GM12878 (cell line): ENCODE measurements at regions not wholly inside any gene's neighbourhood (a gene's known extent, or its start where the extent isn't known, plus 50 kb on each side); places are given as distances from the start of the nearest gene placed in this dataset.

Experiments
- ATAC-seq: fragments of 200-7000 bp; cut with Tn5 transposase; 3 replicates; pipeline ENCODE4 v1.9.1; 2020; ENCODE audit warnings: mild to moderate bottlenecking, moderate library complexity
- BruUV-seq: library from RNA; stranded (reverse); fragments of 400-500 nt; replicated peaks from 2 replicates; lab custom pipeline; 2021; lab: Mats Ljungman, UMichigan
- CTCF ChIA-PET: fragments of 300-600 bp; sonication (Branson Sonifier 250); formaldehyde crosslinking; extraction: SDS; loops from one replicate; lab custom pipeline; 2021; ENCODE audit warnings: inconsistent platforms; lab: Yijun Ruan, JAX
- POLR2A ChIA-PET: fragments of 350-600 bp; formaldehyde crosslinking; extraction: SDS; loops from one replicate; lab custom pipeline; 2021; ENCODE audit warnings: inconsistent platforms; lab: Charles Lee
- RAD21 ChIA-PET: fragments of 300-600 bp; sonication (Branson Sonifier 250); formaldehyde crosslinking; loops from one replicate; lab custom pipeline; 2023; ENCODE audit warnings: antibody characterized with exemption; ENCODE audit not compliant: unreplicated experiment; lab: Charles Lee
- SMC1A ChIA-PET: fragments of 300-600 bp; sonication (Branson Sonifier 250); formaldehyde crosslinking; loops from one replicate; lab custom pipeline; 2023; ENCODE audit not compliant: unreplicated experiment, uncharacterized antibody; lab: Charles Lee
- DNase-seq: peaks from one replicate; pipeline ENCODE4 v3.0.0-alpha.2; 2011; ENCODE audit warnings: low read depth, low spot score
- FAIRE-seq: peaks from 3 replicates; lab custom pipeline; 2011; peaks lifted over from hg19 to GRCh38; lab: Jason Lieb, UNC
- H2AFZ ChIP-seq: 2 replicates; pipeline ENCODE4 v1.6.0; 2011; ENCODE audit warnings: low read depth, low read length, control low read depth; ENCODE audit not compliant: control insufficient read depth
- H3K27ac ChIP-seq: 2 replicates; pipeline ENCODE4 v1.5.1; 2011; ENCODE audit warnings: control low read depth; ENCODE audit not compliant: control insufficient read depth, insufficient read depth
- H3K27me3 ChIP-seq, 2 experiments: replicated peaks in 1 of 2; 2 replicates each; pipeline versions ENCODE4 v1.6.0 to v1.6.1; 2011; ENCODE audit warnings: low read length in 1 of 2; ENCODE audit not compliant: control insufficient read depth in 2 of 2, insufficient read depth in 2 of 2
- H3K36me3 ChIP-seq, 2 experiments: 2 replicates each; pipeline ENCODE4 v1.5.1; 2011; ENCODE audit warnings: low read length in 1 of 2; ENCODE audit not compliant: control insufficient read depth in 2 of 2, insufficient read depth in 2 of 2
- H3K4me1 ChIP-seq: 2 replicates; pipeline ENCODE4 v1.6.1; 2011; ENCODE audit warnings: mild to moderate bottlenecking, low read length, moderate library complexity, mixed read lengths; ENCODE audit not compliant: control insufficient read depth, insufficient read depth
- H3K4me2 ChIP-seq: 2 replicates; pipeline ENCODE4 v1.6.0; 2011; ENCODE audit warnings: control low read depth; ENCODE audit not compliant: control insufficient read depth, insufficient read depth
- H3K4me3 ChIP-seq: fragments of 200-600 bp; sonication (generic); 2 replicates; pipeline ENCODE4 v1.5.1; 2016
- H3K79me2 ChIP-seq: 2 replicates; pipeline ENCODE4 v1.6.0; 2011; ENCODE audit warnings: low read length; ENCODE audit not compliant: control insufficient read depth, insufficient read depth
- H3K9ac ChIP-seq: 2 replicates; pipeline ENCODE4 v1.8.0; 2011; ENCODE audit warnings: low read length, control low read depth, mixed read lengths; ENCODE audit not compliant: control insufficient read depth, insufficient read depth
- H3K9me3 ChIP-seq: replicated peaks from 3 replicates; pipeline ENCODE4 v1.5.1; 2011; ENCODE audit warnings: mild to moderate bottlenecking, low read length; ENCODE audit not compliant: control insufficient read depth, insufficient read depth
- H4K20me1 ChIP-seq: 2 replicates; pipeline ENCODE4 v1.6.0; 2011; ENCODE audit not compliant: control insufficient read depth, insufficient read depth
- BCLAF1 ChIP-seq: fragments of 450-650 bp; IDR thresholded peaks from 2 replicates; pipeline ENCODE4 v1.6.1; 2017; ENCODE audit warnings: antibody characterized with exemption, mild to moderate bottlenecking, moderate library complexity
- BHLHE40 ChIP-seq, 2 experiments: fragments of 450-650 bp in 1 of 2; IDR thresholded peaks; 2 replicates each; pipeline ENCODE4 v1.6.1; 2011 to 2017; ENCODE audit warnings: low read depth in 2 of 2, borderline replicate concordance in 1 of 2, improper control_type of control experiment in 1 of 2, low read length in 1 of 2, mild to moderate bottlenecking in 1 of 2
- BRCA1 ChIP-seq: IDR thresholded peaks from 2 replicates; pipeline ENCODE4 v1.6.1; 2011; ENCODE audit warnings: low read depth, low read length, improper control_type of control experiment
- EED ChIP-seq: sonication (generic); IDR thresholded peaks from 2 replicates; pipeline ENCODE4 v1.6.1; 2016; ENCODE audit warnings: antibody characterized with exemption, low read depth
- ELK1 ChIP-seq: IDR thresholded peaks from 2 replicates; pipeline ENCODE4 v1.6.1; 2012; ENCODE audit warnings: low read depth, low read length, improper control_type of control experiment
- HDAC6 ChIP-seq: fragments of 200-600 bp; sonication (generic); IDR thresholded peaks from one replicate; pipeline ENCODE4 v1.8.0; 2017; ENCODE audit warnings: antibody characterized with exemption; ENCODE audit not compliant: unreplicated experiment
- PAX8 ChIP-seq: fragments of 450-650 bp; IDR thresholded peaks from 2 replicates; pipeline ENCODE4 v1.6.1; 2017; ENCODE audit warnings: mild to moderate bottlenecking, moderate library complexity
- POLR2A ChIP-seq: IDR thresholded peaks from 2 replicates; pipeline ENCODE4 v1.6.1; 2011; ENCODE audit warnings: low read depth, mild to moderate bottlenecking, low read length
- RCOR1 ChIP-seq: conservative IDR thresholded peaks from 2 replicates; pipeline ENCODE4 v1.6.1; 2012; ENCODE audit warnings: low read depth, low read length, improper control_type of control experiment
- SMAD1 ChIP-seq: fragments of 450-650 bp; IDR thresholded peaks from 2 replicates; pipeline ENCODE4 v1.6.1; 2018; ENCODE audit warnings: mild to moderate bottlenecking, low read depth; ENCODE audit not compliant: partially characterized antibody
- SRF ChIP-seq, 2 experiments: IDR thresholded peaks; 2 replicates each; pipeline ENCODE4 v1.6.1; 2011; ENCODE audit warnings: low read depth in 2 of 2, low read length in 2 of 2, mild to moderate bottlenecking in 1 of 2, moderate library complexity in 1 of 2
- USF1 ChIP-seq: IDR thresholded peaks from 2 replicates; pipeline ENCODE4 v1.6.1; 2011; ENCODE audit warnings: borderline replicate concordance, low read depth, mild to moderate bottlenecking, moderate library complexity, mixed read lengths, low read length; ENCODE audit not compliant: insufficient read depth; ENCODE audit errors: extremely low read length
- ZBED1 ChIP-seq: IDR thresholded peaks from 2 replicates; pipeline ENCODE4 v1.6.1; 2016; ENCODE audit warnings: borderline replicate concordance
- WGBS: methylation state at CpG from one replicate; pipeline ENCODE4 v1.1.6; 2016; ENCODE audit warnings: low lambda C conversion rate; ENCODE audit not compliant: insufficient replicate concordance, insufficient coverage; ENCODE audit errors: missing lambda C conversion rate; 5-methylcytosine and 5-hydroxymethylcytosine counted together
- in situ Hi-C: fragments of 300-500 bp; cut with MboI; formaldehyde crosslinking; loops from 9 replicates; pipeline ENCODE4 v1.14.3; 2018; ENCODE audit warnings: mixed read lengths
- intact Hi-C: fragments of 100-400 bp; cut with micrococcal nuclease; formaldehyde crosslinking; loops from one replicate; pipeline ENCODE4 v1.14.2; 2022; ENCODE audit not compliant: unreplicated experiment

- ChIA-PET SMC1A (interaction anchor here (1.7 kb wide), 1 partner anchor 8 kb away, joined by 3 read pairs; no protein-coding TSS in a partner anchor), RAD21 (no interaction called here), POLR2A (no interaction called here), CTCF (interaction anchor here (1.2 to 1.4 kb wide), 2 partner anchors 16 to 18 kb away, joined by 4 read pairs; no protein-coding TSS in a partner anchor)
- in situ Hi-C loops (no loop called here), intact Hi-C loops (no loop called here)
- H3K27me3 ChIP-seq = no peaks in the 10 kb centered on the region
- H3K9me3 ChIP-seq = no peaks in the 10 kb centered on the region
- ATAC-seq (no peak), FAIRE-seq (no peak), DNase-seq (no peak)
- 50% methylated on average over 1 of the region's 1 CpG for WGBS
- no peaks in the 10 kb centered on the region for H3K79me2 ChIP-seq
- H3K4me3 ChIP-seq = no peak overlapping the region
- no peaks in the 10 kb centered on the region for H3K4me1 ChIP-seq
- H4K20me1 ChIP-seq = no peaks in the 10 kb centered on the region
- TF ChIP-seq RCOR1 = no peak
- no peak for TF ChIP-seq BHLHE40 (IDR thresholded peaks at IDR 0.05; ENCODE audit: borderline replicate concordance in 1 of 2, low read depth in 2 of 2, low read length in 1 of 2)
- TF ChIP-seq USF1 = no peak
- no peak for TF ChIP-seq POLR2A
- TF ChIP-seq BRCA1 = no peak
- no peak for TF ChIP-seq ZBED1
- no peak for TF ChIP-seq SMAD1
- TF ChIP-seq BCLAF1 = no peak
- TF ChIP-seq SRF (IDR thresholded peaks at IDR 0.05; ENCODE audit: low read depth in 2 of 2, low read length in 2 of 2) = no peak
- TF ChIP-seq EED = no peak
- TF ChIP-seq ELK1 = no peak
- no peak for TF ChIP-seq HDAC6
- no peak for TF ChIP-seq PAX8
- no peak overlapping the region for H2AFZ ChIP-seq
- no peak overlapping the region for H3K4me2 ChIP-seq
- BruUV-seq = no TSS peak
- H3K9ac ChIP-seq = no peak overlapping the region
- H3K27ac ChIP-seq = no peak overlapping the region
- H3K36me3 ChIP-seq = no peaks in the 10 kb centered on the region
Measured at GRCh38 chr3:31406896-31407295, 125.8 kb upstream of the STT3B start.
